ENCODE measurements at regions not wholly inside any gene's neighbourhood (a gene's known extent, or its start where the extent isn't known, plus 50 kb on each side); places are given as distances from the start of the nearest gene placed in this dataset.

GRCh38 chr4:33422656-33423055 is 2702.5 kb downstream of the PCDH7 start:
- FAIRE-seq = no peak
- TF ChIP-seq ZSCAN20 (CRISPR knock-in tag; IDR thresholded peaks at IDR 0.05) = no peak
- H3K4me3 ChIP-seq = no peak overlapping the region
- CTCF ChIA-PET = no interaction called here
- POLR2A ChIA-PET = no interaction called here
- DNase-seq (ENCODE audit: low read depth in 1 of 2, low spot score in 1 of 2) = no peak
- no peaks in the 10 kb centered on the region for H3K4me1 ChIP-seq
- no peaks in the 10 kb centered on the region for H3K9me3 ChIP-seq
- 25% methylated on average over 5 of the region's 5 CpGs for WGBS (ENCODE audit: missing lambda C conversion rate)
- ATAC-seq = no peak
- no peak overlapping the region for H3K4me2 ChIP-seq
- H3K27ac ChIP-seq = no peak overlapping the region

- no peaks in the 10 kb centered on the region for H3K9me3 ChIP-seq
- FAIRE-seq = no peak
Measured at GRCh38 chr4:33425936-33426335, 2705.8 kb downstream of the PCDH7 start.

DNA sequence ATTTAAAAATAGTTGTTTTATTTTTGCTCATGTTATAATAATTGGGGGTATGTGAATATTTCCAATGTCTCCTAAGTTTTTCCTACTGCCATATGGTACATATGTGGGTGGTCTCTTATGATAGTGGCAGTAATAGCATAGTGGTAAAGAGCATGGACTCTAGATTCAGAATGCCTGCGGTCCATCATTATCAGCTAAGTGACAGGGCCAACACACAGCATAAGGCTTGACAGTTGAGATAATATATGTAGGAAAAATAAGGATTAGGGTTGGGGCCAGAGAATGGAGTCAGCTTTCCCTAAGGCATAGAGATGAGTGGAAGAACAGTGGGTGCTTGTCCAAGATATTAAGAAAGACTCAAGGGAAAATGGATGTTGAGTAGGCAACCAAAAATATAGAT is 2707.5 kb downstream of the PCDH7 start:
- H3K27ac ChIP-seq = no peak overlapping the region
- H3K4me1 ChIP-seq = no peaks in the 10 kb centered on the region
- ChIA-PET CTCF (no interaction called here), POLR2A (no interaction called here)
- no peak overlapping the region for H3K4me2 ChIP-seq
- WGBS (ENCODE audit: missing lambda C conversion rate) = 50% methylated on average over 1 of the region's 1 CpG
- H3K4me3 ChIP-seq = no peak overlapping the region
- TF ChIP-seq, protein P1, sequence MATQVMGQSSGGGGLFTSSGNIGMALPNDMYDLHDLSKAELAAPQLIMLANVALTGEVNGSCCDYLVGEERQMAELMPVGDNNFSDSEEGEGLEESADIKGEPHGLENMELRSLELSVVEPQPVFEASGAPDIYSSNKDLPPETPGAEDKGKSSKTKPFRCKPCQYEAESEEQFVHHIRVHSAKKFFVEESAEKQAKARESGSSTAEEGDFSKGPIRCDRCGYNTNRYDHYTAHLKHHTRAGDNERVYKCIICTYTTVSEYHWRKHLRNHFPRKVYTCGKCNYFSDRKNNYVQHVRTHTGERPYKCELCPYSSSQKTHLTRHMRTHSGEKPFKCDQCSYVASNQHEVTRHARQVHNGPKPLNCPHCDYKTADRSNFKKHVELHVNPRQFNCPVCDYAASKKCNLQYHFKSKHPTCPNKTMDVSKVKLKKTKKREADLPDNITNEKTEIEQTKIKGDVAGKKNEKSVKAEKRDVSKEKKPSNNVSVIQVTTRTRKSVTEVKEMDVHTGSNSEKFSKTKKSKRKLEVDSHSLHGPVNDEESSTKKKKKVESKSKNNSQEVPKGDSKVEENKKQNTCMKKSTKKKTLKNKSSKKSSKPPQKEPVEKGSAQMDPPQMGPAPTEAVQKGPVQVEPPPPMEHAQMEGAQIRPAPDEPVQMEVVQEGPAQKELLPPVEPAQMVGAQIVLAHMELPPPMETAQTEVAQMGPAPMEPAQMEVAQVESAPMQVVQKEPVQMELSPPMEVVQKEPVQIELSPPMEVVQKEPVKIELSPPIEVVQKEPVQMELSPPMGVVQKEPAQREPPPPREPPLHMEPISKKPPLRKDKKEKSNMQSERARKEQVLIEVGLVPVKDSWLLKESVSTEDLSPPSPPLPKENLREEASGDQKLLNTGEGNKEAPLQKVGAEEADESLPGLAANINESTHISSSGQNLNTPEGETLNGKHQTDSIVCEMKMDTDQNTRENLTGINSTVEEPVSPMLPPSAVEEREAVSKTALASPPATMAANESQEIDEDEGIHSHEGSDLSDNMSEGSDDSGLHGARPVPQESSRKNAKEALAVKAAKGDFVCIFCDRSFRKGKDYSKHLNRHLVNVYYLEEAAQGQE (IDR thresholded peaks at IDR 0.05) = no peak
- TF ChIP-seq NPAS2 (CRISPR knock-in tag; IDR thresholded peaks at IDR 0.05; ENCODE audit: borderline replicate concordance) (no peak), SREBF2 (IDR thresholded peaks at IDR 0.05) (no peak), MYC (IDR thresholded peaks at IDR 0.05; ENCODE audit: borderline replicate concordance, low read length) (no peak), HDAC2 (IDR thresholded peaks at IDR 0.05) (no peak), ZC3H11A (IDR thresholded peaks at IDR 0.05) (no peak), POLR2A (IDR thresholded peaks at IDR 0.05; ENCODE audit: low read length) (no peak), KDM5A (IDR thresholded peaks at IDR 0.05) (no peak), FOXS1 (CRISPR knock-in tag; IDR thresholded peaks at IDR 0.05) (no peak), SMC3 (IDR thresholded peaks at IDR 0.05) (no peak), CHD4 (IDR thresholded peaks at IDR 0.05; ENCODE audit: borderline replicate concordance) (no peak), ZNF302 (CRISPR knock-in tag; IDR thresholded peaks at IDR 0.05) (no peak), PBX3 (IDR thresholded peaks at IDR 0.05) (no peak), POLR2AphosphoS2 (conservative IDR thresholded peaks at IDR 0.05; ENCODE audit: low read length) (no peak), PHF8 (IDR thresholded peaks at IDR 0.05; ENCODE audit: borderline replicate concordance, low read depth) (no peak), E2F6 (IDR thresholded peaks at IDR 0.05; ENCODE audit: borderline replicate concordance, low read depth) (no peak), TFCP2L1 (CRISPR knock-in tag; IDR thresholded peaks at IDR 0.05) (no peak)
- TF ChIP-seq, protein P2, sequence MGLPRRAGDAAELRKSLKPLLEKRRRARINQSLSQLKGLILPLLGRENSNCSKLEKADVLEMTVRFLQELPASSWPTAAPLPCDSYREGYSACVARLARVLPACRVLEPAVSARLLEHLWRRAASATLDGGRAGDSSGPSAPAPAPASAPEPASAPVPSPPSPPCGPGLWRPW (IDR thresholded peaks at IDR 0.05) = no peak
- no peak for FAIRE-seq
- no peak for ATAC-seq
- no peak for DNase-seq (ENCODE audit: low read depth in 1 of 2, low spot score in 1 of 2)
- no peaks in the 10 kb centered on the region for H3K9me3 ChIP-seq

More at GRCh38 chr4:33425936-33426335, 2705.8 kb downstream of the PCDH7 start:
- WGBS (ENCODE audit: missing lambda C conversion rate) = 3% methylated on average over 1 of the region's 1 CpG
- Histone ChIP-seq H3K4me1 (no peaks in the 10 kb centered on the region), H3K4me2 (no peak overlapping the region), H3K4me3 (no peak overlapping the region), H3K27ac (no peak overlapping the region)
- TF ChIP-seq ZC3H11A (IDR thresholded peaks at IDR 0.05) = no peak
- no peak for TF ChIP-seq CHD2 (IDR thresholded peaks at IDR 0.05; ENCODE audit: low read length, partially characterized antibody)
- TF ChIP-seq TFCP2L1 (CRISPR knock-in tag; IDR thresholded peaks at IDR 0.05) = no peak
- TF ChIP-seq, protein P3, sequence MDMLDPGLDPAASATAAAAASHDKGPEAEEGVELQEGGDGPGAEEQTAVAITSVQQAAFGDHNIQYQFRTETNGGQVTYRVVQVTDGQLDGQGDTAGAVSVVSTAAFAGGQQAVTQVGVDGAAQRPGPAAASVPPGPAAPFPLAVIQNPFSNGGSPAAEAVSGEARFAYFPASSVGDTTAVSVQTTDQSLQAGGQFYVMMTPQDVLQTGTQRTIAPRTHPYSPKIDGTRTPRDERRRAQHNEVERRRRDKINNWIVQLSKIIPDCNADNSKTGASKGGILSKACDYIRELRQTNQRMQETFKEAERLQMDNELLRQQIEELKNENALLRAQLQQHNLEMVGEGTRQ (IDR thresholded peaks at IDR 0.05) = no peak
- TF ChIP-seq EHMT2 (IDR thresholded peaks at IDR 0.05; ENCODE audit: low read depth) = no peak
- TF ChIP-seq PHF8 (IDR thresholded peaks at IDR 0.05; ENCODE audit: borderline replicate concordance, low read depth) = no peak
- TF ChIP-seq KDM5A (IDR thresholded peaks at IDR 0.05) = no peak
- TF ChIP-seq BCL3 (IDR thresholded peaks at IDR 0.05) = no peak
- TF ChIP-seq EHF (CRISPR knock-in tag; IDR thresholded peaks at IDR 0.05) = no peak
- TF ChIP-seq NR3C1 (IDR thresholded peaks at IDR 0.05) = no peak
- CTCF ChIA-PET = no interaction called here
- DNase-seq (ENCODE audit: low read depth in 1 of 2, low spot score in 1 of 2) = no peak
- ATAC-seq = no peak
- POLR2A ChIA-PET = no interaction called here
